ENCODE measurements at regions not wholly inside any gene's neighbourhood (a gene's known extent, or its start where the extent isn't known, plus 50 kb on each side); places are given as distances from the start of the nearest gene placed in this dataset.

GRCh38 chr1:60402816-60403215 is 329.2 kb upstream of the C1orf87 start:
- TF ChIP-seq CTCF (conservative IDR thresholded peaks at IDR 0.05 in 1 of 2, IDR thresholded peaks at IDR 0.05 in 1 of 2; ENCODE audit: low read depth in 1 of 2, low read length in 2 of 2) (no peak), EZH2 (IDR thresholded peaks at IDR 0.05; ENCODE audit: low read length, missing control alignments) (no peak)

All from fibroblast of lung (primary cell).